ENCODE measurements at regions not wholly inside any gene's neighbourhood (a gene's known extent, or its start where the extent isn't known, plus 50 kb on each side); places are given as distances from the start of the nearest gene placed in this dataset.

DNA sequence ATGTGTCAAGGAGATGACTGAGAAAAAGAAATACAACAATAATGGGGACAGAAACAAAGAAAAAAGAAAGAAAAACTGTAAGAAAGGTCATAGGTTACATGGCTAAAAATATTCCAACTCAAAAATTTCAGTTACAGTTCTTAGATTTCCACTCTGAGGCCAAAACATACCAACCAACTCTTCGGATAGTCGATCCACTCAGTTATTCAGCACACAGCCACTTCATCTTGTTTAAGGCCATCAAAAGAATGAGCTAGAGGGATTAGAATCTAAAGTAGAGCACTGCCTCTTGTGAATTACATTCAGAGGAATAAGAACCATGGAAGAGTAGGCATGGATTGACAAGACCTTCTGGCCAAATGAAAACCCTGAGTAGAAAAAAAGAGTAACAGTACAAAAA lies 277.0 kb downstream of the MRPL39 start:
- TF ChIP-seq, protein P1, sequence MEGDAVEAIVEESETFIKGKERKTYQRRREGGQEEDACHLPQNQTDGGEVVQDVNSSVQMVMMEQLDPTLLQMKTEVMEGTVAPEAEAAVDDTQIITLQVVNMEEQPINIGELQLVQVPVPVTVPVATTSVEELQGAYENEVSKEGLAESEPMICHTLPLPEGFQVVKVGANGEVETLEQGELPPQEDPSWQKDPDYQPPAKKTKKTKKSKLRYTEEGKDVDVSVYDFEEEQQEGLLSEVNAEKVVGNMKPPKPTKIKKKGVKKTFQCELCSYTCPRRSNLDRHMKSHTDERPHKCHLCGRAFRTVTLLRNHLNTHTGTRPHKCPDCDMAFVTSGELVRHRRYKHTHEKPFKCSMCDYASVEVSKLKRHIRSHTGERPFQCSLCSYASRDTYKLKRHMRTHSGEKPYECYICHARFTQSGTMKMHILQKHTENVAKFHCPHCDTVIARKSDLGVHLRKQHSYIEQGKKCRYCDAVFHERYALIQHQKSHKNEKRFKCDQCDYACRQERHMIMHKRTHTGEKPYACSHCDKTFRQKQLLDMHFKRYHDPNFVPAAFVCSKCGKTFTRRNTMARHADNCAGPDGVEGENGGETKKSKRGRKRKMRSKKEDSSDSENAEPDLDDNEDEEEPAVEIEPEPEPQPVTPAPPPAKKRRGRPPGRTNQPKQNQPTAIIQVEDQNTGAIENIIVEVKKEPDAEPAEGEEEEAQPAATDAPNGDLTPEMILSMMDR (IDR thresholded peaks at IDR 0.05; ENCODE audit: insufficient read depth, low read depth, low read length): no peak
- TF ChIP-seq EZH2 (IDR thresholded peaks at IDR 0.05; ENCODE audit: insufficient read depth, low read length): no peak

Measured in astrocyte (in vitro differentiated cells and primary cell).